ENCODE measurements at regions not wholly inside any gene's neighbourhood (a gene's known extent, or its start where the extent isn't known, plus 50 kb on each side); places are given as distances from the start of the nearest gene placed in this dataset.

DNA sequence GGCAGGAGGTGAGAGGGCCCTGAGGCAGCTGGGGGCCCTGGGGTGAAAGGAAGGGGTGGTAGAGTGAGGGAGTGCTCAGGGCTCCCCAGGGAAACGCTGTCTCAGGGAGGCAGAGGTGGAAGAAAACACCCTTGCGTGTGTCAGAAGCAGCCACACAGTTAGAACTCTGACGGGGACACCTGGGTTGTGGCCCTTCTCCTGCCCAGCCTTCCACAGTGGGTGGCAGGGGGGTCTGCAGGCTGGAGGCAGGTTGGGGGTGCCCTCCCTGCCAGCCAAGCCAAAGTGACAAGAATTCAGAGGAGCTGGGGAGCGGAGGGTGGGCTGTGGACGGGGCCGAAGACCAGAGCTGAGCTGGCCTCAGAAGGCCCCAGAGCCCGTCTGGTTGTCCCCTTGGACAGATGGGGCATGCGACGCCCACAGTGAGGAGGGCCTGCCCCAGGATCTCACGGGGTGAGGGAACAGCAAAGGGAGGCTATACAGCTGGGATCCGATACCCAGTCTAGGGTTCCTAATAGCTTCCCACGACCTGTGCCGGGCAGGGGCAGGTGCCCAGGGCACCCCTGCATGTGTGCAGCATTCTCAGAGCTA is 105.2 kb upstream of the ADRA2C start:
- TF ChIP-seq, protein P1, sequence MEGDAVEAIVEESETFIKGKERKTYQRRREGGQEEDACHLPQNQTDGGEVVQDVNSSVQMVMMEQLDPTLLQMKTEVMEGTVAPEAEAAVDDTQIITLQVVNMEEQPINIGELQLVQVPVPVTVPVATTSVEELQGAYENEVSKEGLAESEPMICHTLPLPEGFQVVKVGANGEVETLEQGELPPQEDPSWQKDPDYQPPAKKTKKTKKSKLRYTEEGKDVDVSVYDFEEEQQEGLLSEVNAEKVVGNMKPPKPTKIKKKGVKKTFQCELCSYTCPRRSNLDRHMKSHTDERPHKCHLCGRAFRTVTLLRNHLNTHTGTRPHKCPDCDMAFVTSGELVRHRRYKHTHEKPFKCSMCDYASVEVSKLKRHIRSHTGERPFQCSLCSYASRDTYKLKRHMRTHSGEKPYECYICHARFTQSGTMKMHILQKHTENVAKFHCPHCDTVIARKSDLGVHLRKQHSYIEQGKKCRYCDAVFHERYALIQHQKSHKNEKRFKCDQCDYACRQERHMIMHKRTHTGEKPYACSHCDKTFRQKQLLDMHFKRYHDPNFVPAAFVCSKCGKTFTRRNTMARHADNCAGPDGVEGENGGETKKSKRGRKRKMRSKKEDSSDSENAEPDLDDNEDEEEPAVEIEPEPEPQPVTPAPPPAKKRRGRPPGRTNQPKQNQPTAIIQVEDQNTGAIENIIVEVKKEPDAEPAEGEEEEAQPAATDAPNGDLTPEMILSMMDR (conservative IDR thresholded peaks at IDR 0.05) = no peak
- TF ChIP-seq ZFX (IDR thresholded peaks at IDR 0.05) = no peak

Measured in C4-2B (cell line).